ENCODE measurements at regions not wholly inside any gene's neighbourhood (a gene's known extent, or its start where the extent isn't known, plus 50 kb on each side); places are given as distances from the start of the nearest gene placed in this dataset.

DNA sequence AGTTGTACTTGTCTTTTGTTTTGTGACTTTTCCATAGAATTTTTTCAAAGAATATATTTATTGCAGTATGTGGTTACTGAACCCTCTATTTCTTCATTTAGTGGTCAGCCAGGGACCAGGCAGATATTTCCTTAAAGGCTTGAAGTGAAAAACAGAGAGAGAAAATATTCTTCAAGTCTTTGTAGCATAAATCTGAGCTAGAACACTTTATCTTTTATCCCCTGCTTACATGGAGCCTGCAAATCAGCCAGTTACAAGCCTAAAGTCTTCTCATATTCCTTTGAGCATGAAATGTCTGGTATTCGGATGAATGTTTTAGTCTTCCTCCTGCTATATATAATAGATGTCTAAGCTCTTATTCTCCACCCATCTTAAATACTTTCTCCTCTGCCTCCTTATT lies 1557.5 kb upstream of the ACVR2A start:
- no peak overlapping the region for H3K4me3 ChIP-seq (ENCODE audit: low read depth, low read length)
- no peak for DNase-seq (ENCODE audit: low read depth)
- TF ChIP-seq, protein P1, sequence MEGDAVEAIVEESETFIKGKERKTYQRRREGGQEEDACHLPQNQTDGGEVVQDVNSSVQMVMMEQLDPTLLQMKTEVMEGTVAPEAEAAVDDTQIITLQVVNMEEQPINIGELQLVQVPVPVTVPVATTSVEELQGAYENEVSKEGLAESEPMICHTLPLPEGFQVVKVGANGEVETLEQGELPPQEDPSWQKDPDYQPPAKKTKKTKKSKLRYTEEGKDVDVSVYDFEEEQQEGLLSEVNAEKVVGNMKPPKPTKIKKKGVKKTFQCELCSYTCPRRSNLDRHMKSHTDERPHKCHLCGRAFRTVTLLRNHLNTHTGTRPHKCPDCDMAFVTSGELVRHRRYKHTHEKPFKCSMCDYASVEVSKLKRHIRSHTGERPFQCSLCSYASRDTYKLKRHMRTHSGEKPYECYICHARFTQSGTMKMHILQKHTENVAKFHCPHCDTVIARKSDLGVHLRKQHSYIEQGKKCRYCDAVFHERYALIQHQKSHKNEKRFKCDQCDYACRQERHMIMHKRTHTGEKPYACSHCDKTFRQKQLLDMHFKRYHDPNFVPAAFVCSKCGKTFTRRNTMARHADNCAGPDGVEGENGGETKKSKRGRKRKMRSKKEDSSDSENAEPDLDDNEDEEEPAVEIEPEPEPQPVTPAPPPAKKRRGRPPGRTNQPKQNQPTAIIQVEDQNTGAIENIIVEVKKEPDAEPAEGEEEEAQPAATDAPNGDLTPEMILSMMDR (conservative IDR thresholded peaks at IDR 0.05; ENCODE audit: low read depth, low read length), result no peak

DNA sequence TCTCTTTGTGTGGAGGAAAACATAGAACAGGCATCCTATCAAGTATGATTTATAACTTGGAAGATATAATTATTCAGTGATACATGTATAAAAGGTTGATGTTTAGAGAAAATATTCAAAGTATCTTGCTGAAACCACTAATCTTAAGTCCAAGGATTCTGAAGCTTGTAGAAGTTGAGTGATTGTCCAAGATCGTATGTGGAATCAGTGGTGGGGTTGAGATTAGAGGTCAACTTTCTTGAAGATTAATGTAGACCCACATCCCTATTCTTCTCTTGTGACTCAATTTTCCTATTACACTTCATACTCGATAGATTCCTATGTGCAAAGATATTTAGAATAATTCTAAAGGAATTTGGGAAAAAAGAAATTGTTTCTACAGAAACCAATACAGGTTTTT lies 1565.9 kb upstream of the ACVR2A start:
- no peak for DNase-seq (ENCODE audit: low read depth)
- no peak overlapping the region for H3K4me3 ChIP-seq (ENCODE audit: low read depth, low read length)
- TF ChIP-seq, protein P1 (conservative IDR thresholded peaks at IDR 0.05; ENCODE audit: low read depth, low read length), result no peak

DNA sequence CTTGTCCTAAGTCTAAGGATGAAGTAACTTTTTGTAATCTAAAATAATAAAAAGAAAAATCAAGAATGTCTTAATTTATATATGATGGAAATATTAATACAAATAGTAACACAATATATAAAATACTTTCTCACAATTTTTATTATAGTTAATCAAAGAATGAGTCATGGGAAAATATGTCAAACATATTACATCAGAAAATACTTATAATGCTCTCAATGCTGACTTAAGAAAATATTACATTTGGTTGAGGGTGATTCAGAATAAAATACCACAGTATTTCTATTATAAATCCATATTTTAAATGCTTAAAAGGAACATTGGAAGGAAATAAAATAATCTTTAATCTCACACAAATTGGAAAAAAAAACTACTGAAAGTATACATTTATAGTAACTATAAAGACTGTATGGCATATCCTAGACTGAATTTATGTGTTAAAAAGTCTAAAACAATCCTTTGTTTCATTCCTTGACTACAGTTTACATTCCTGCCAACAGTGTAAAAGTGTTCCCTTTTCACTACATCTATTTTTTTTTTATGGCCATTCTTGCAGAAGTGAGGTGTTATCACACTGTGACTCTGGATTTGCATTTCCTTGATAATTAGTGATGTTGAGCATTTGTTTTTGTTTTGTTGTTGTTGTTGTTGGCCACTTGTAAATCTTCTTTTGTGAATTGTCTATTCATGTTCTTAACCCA lies 1573.5 kb upstream of the ACVR2A start:
- DNase-seq (ENCODE audit: low read depth), result no peak
- no peak overlapping the region for H3K4me3 ChIP-seq (ENCODE audit: low read depth, low read length)
- TF ChIP-seq, protein P1 (conservative IDR thresholded peaks at IDR 0.05; ENCODE audit: low read depth, low read length), result no peak

DNA sequence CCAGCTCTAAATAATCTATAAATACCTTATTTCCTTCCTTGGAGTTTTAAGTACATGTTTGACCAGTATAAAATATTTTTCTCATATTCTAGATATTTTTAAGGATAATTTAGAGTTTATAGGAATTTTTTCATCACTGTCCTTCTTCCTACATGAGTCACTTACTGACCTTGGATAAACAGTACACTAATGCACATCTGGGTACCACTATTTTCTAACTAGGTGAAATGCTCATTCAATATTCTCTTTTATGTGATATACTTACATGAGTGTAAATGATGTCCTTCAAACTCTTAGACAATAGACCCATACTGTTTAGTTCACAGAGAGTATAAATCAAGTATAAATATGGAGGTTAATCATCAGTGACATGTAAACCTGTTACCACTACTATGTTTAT lies 1574.2 kb upstream of the ACVR2A start:
- DNase-seq (ENCODE audit: low read depth), result no peak
- TF ChIP-seq, protein P1 (conservative IDR thresholded peaks at IDR 0.05; ENCODE audit: low read depth, low read length), result no peak

DNA sequence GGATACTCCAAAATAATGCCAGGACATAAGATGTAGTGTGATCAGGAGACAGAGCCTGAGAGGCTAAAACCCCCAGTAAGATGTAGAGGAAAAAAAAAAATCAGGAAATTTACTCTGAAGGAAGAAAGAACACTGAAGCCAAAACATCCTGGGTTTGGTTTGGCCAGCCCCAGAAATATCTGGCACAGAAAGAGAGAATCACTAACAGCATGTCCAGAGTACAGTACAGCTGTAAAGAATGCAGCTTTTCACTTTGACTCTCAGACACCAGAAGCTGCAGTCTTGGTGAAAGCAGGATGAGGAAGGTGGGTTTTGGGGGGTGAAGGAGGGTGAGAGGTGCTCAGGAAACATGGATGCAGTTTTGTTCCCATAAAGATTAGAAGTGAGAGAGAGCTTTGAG lies 1577.7 kb upstream of the ACVR2A start:
- no peak for DNase-seq (ENCODE audit: low read depth)
- TF ChIP-seq, protein P1 (conservative IDR thresholded peaks at IDR 0.05; ENCODE audit: low read depth, low read length), result no peak
- H3K4me3 ChIP-seq (ENCODE audit: low read depth, low read length), result no peak overlapping the region

More for the DNA sequence above, 1574.2 kb upstream of the ACVR2A start:
- H3K4me3 ChIP-seq (ENCODE audit: low read depth, low read length), result no peak overlapping the region

DNA sequence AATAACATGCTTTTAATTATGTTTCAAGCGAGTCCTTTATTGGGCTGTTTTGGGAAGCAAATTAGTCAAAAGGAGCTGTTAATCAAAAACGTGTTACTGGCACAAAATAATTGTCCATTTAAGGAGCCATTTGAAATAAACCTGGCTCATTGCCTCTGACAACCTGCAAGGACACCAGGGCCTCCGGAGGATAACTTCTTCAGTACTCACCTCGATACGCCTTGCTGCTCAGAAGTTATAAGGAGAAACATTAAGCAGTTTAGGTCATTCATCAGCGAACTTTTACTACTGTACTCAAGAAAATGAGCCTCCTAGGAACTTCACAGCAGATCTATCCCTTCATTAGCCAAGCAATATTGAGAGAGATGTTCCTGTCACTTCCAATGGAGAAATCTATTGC lies 1579.2 kb upstream of the ACVR2A start:
- TF ChIP-seq, protein P1 (conservative IDR thresholded peaks at IDR 0.05; ENCODE audit: low read depth, low read length), result no peak
- H3K4me3 ChIP-seq (ENCODE audit: low read depth, low read length), result no peak overlapping the region
- DNase-seq (ENCODE audit: low read depth), result no peak

DNA sequence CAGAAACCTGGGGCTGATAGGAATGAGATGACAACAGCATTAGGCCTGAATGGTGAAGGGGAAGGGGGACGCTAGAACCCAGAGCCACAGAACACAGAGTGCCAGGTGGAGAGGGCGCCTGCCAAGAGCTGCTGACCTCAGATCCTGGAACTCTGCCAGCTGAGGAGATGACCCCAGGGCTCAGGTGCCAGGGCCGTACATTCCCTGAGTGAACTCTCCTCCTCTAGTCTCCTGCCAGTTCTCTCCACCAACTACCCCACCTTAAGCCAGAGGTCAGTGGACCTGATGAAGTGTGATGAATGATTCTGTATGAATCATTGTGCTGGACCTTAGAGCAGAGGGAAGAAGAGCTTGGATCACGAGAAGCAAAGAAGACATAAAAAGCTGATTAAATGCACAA lies 1582.2 kb upstream of the ACVR2A start:
- H3K4me3 ChIP-seq (ENCODE audit: low read depth, low read length), result no peak overlapping the region
- TF ChIP-seq, protein P1 (conservative IDR thresholded peaks at IDR 0.05; ENCODE audit: low read depth, low read length), result no peak
- peak; percentile 52 for DNase-seq (ENCODE audit: low read depth)
